Mesenchymal stem cell (in vitro differentiated cells and primary cell): ENCODE measurements at regions not wholly inside any gene's neighbourhood (a gene's known extent, or its start where the extent isn't known, plus 50 kb on each side); places are given as distances from the start of the nearest gene placed in this dataset.

Experiments used
- DNase-seq: peaks from one replicate; pipeline ENCODE4 v3.0.0-alpha.2; 2013
- H2AFZ ChIP-seq: one replicate; pipeline ENCODE4 v1.6.1; 2013; ENCODE audit warnings: low read depth, mild to moderate bottlenecking, control low read depth, inconsistent platforms, low read length, moderate library complexity
- H2AK5ac ChIP-seq: 2 replicates; pipeline ENCODE4 v1.6.1; 2013; ENCODE audit warnings: low read length, moderate library complexity, mild to moderate bottlenecking, inconsistent platforms; ENCODE audit not compliant: severe bottlenecking
- H2BK120ac ChIP-seq: one replicate; pipeline ENCODE4 v1.6.1; 2013; ENCODE audit warnings: low read depth, mild to moderate bottlenecking, inconsistent platforms, low read length, moderate library complexity
- H2BK12ac ChIP-seq, 2 experiments: one replicate each; pipeline ENCODE4 v1.6.1; 2013; ENCODE audit warnings: inconsistent platforms in 2 of 2, low read length in 2 of 2, mild to moderate bottlenecking in 2 of 2, moderate library complexity in 2 of 2, control low read depth in 1 of 2
- H2BK15ac ChIP-seq: one replicate; pipeline ENCODE4 v1.6.1; 2013; ENCODE audit warnings: mild to moderate bottlenecking, low read depth, inconsistent platforms; ENCODE audit not compliant: poor library complexity, severe bottlenecking
- H2BK5ac ChIP-seq: 2 replicates; pipeline ENCODE4 v1.6.1; 2013; ENCODE audit warnings: low read depth, mild to moderate bottlenecking, low read length, control low read depth, inconsistent platforms; ENCODE audit not compliant: poor library complexity, severe bottlenecking
- H3K14ac ChIP-seq, 2 experiments: one replicate each; pipeline ENCODE4 v1.6.1; 2013; ENCODE audit warnings: inconsistent platforms in 2 of 2, low read length in 2 of 2, control low read depth in 1 of 2, mild to moderate bottlenecking in 1 of 2, moderate library complexity in 1 of 2
- H3K18ac ChIP-seq, 2 experiments: one replicate each; pipeline ENCODE4 v1.6.1; 2013; ENCODE audit warnings: inconsistent platforms in 2 of 2, low read length in 2 of 2, control low read depth in 1 of 2, low read depth in 1 of 2, mild to moderate bottlenecking in 1 of 2
- H3K23ac ChIP-seq, 2 experiments: one replicate each; pipeline ENCODE4 v1.6.1; 2013; ENCODE audit warnings: inconsistent platforms in 2 of 2, low read length in 2 of 2, mild to moderate bottlenecking in 2 of 2, moderate library complexity in 2 of 2, control low read depth in 1 of 2
- H3K27ac ChIP-seq: 2 replicates; pipeline ENCODE4 v1.5.1; 2013; ENCODE audit warnings: mild to moderate bottlenecking, moderate library complexity, low read length, control low read depth, inconsistent platforms; ENCODE audit not compliant: poor library complexity, severe bottlenecking
- H3K27me3 ChIP-seq, 2 experiments: 2 replicates each; pipeline versions ENCODE4 v1.6.1 to v1.7.0; 2013; ENCODE audit warnings: low read length in 2 of 2, mild to moderate bottlenecking in 2 of 2, moderate library complexity in 2 of 2, control low read depth in 1 of 2, inconsistent platforms in 1 of 2; ENCODE audit not compliant: control insufficient read depth in 1 of 2, insufficient read depth in 1 of 2
- H3K36me3 ChIP-seq, 2 experiments: 2 replicates each; pipeline versions ENCODE4 v1.6.1 to v1.7.0; 2013; ENCODE audit warnings: low read length in 2 of 2, control low read depth in 1 of 2, inconsistent platforms in 1 of 2, low read depth in 1 of 2, mild to moderate bottlenecking in 1 of 2; ENCODE audit not compliant: insufficient read depth in 2 of 2, control insufficient read depth in 1 of 2
- H3K4ac ChIP-seq, 2 experiments: one replicate each; pipeline ENCODE4 v1.6.1; 2013; ENCODE audit warnings: inconsistent platforms in 2 of 2, low read length in 2 of 2, mild to moderate bottlenecking in 2 of 2, moderate library complexity in 2 of 2, control low read depth in 1 of 2, low read depth in 1 of 2
- H3K4me1 ChIP-seq: 2 replicates; pipeline ENCODE4 v1.6.1; 2013; ENCODE audit warnings: low read depth, low read length, control low read depth; ENCODE audit not compliant: control insufficient read depth, insufficient read depth
- H3K4me2 ChIP-seq: 2 replicates; pipeline ENCODE4 v1.6.1; 2013; ENCODE audit warnings: low read length, mild to moderate bottlenecking, inconsistent platforms; ENCODE audit not compliant: poor library complexity, severe bottlenecking
- H3K4me3 ChIP-seq, 2 experiments: 2 replicates each; pipeline versions ENCODE4 v1.5.1 to v1.7.0; 2013; ENCODE audit warnings: low read length in 2 of 2, mild to moderate bottlenecking in 2 of 2, control low read depth in 1 of 2, low read depth in 1 of 2; ENCODE audit not compliant: insufficient read depth in 1 of 2
- H3K79me1 ChIP-seq: replicated peaks from 2 replicates; pipeline ENCODE4 v1.6.1; 2013; ENCODE audit warnings: mild to moderate bottlenecking, control low read depth, low read length, inconsistent platforms; ENCODE audit not compliant: poor library complexity, severe bottlenecking
- H3K9ac ChIP-seq: 2 replicates; pipeline ENCODE4 v1.7.0; 2013; ENCODE audit warnings: mild to moderate bottlenecking, low read length, moderate library complexity
- H3K9me3 ChIP-seq: 2 replicates; pipeline ENCODE4 v1.7.0; 2013; ENCODE audit warnings: mild to moderate bottlenecking, low read length; ENCODE audit not compliant: control insufficient read depth
- H4K8ac ChIP-seq: one replicate; pipeline ENCODE4 v1.6.1; 2013; ENCODE audit warnings: inconsistent platforms, mild to moderate bottlenecking, low read length, moderate library complexity
- H4K91ac ChIP-seq: one replicate; pipeline ENCODE4 v1.6.1; 2013; ENCODE audit warnings: mild to moderate bottlenecking, low read length, inconsistent platforms
- WGBS: methylation state at CpG from one replicate; pipeline ENCODE4 v1.1.7; 2013; ENCODE audit warnings: mixed read lengths; 5-methylcytosine and 5-hydroxymethylcytosine counted together

DNA sequence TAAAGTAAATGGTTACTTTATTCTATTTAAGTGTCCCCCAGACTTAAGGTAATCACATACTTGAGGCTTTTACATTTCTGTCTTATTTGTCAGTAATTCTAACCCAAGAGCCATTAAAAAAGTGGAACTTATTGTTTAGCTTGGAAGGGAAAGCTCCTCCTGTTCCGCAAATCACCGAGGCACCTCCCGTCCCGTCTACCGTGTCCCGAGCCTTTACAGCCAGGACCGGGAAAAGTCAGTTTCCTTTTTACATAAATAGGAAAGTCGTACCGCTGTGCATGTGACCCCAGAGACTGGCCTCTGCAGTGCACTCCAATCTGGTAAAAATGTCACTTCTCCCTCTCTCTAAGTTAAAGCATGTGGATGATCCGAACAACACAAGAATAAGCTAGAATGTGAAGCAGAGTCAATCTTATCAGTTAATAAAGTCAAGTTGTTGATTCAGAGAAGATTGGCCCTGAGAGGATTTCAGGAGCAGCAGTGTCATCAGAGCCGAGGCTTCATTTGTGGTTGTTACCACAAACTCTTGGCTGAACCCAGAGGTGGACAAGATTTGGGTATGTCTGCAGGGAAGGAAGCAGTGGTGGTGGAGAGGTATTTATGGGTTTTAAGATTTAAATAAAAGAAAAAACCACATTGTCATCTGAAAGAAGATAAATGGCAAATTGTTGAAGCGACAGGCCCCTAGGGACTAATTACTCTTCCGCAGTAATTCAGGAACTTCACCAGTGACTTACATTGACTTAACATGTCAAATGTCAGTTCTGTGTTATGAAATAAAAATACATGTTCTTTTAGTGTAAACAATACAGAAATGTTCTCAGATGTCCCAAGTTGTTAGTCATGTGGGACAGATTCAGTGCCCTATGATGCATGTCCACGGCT, 316.6 kb upstream of the ZNF32 start:
- Histone ChIP-seq H3K36me3 (no peaks in the 10 kb centered on the region), H3K14ac (no peak overlapping the region), H3K27ac (no peak overlapping the region), H3K4ac (no peak overlapping the region), H2AK5ac (no peak overlapping the region), H3K4me2 (no peak overlapping the region), H3K4me3 (no peak overlapping the region), H3K23ac (no peak overlapping the region), H2BK5ac (no peak overlapping the region), H3K9me3 (no peaks in the 10 kb centered on the region), H3K4me1 (peaks cover 11% of the 10 kb centered on the region), H3K9ac (no peak overlapping the region), H3K79me1 (no peaks in the 10 kb centered on the region), H2BK12ac (no peak overlapping the region), H3K18ac (peak overlapping the region in 1 of 2 experiments; percentile 61), H2BK15ac (no peak overlapping the region), H4K8ac (no peak overlapping the region), H2AFZ (no peak overlapping the region), H2BK120ac (no peak overlapping the region), H4K91ac (no peak overlapping the region), H3K27me3 (peaks cover 29 to 64% of the 10 kb centered on the region in 2 experiments)
- peak; percentile 68 for DNase-seq
- 37% methylated on average over 12 of the region's 14 CpGs for WGBS

DNA sequence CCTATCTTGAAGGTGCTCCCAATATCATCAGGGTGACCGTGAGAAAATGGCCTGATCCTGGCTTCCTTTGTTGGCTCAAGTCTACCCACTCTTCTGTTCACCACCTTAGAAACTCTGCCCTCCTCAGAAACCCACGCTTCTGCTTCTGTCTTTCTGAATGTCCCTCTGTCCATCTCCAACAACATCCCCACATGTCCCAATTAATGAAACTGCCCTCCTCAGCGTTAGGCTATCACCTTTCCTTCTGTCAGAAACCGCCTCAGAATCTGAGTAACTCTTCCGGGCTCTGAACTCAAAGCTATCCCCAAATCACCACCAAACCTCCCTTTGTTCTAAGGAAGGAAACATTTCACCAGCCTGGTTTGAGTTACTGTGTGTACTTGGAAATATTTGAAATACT, 315.8 kb upstream of the ZNF32 start:
- Histone ChIP-seq H3K27me3 (peaks cover 29 to 60% of the 10 kb centered on the region in 2 experiments), H4K8ac (no peak overlapping the region), H3K4me1 (peaks cover 11% of the 10 kb centered on the region), H3K14ac (no peak overlapping the region), H2BK12ac (peak overlapping the region in 1 of 2 experiments; percentile 87), H3K9ac (no peak overlapping the region), H3K4me2 (no peak overlapping the region), H2AK5ac (no peak overlapping the region), H2BK120ac (peak overlapping the region; percentile 51), H3K18ac (peak overlapping the region; percentile 6 to 11), H3K23ac (no peak overlapping the region), H3K79me1 (no peaks in the 10 kb centered on the region), H4K91ac (no peak overlapping the region), H2AFZ (no peak overlapping the region), H3K9me3 (no peaks in the 10 kb centered on the region), H2BK15ac (no peak overlapping the region), H3K36me3 (no peaks in the 10 kb centered on the region), H3K4me3 (no peak overlapping the region), H3K4ac (no peak overlapping the region), H3K27ac (no peak overlapping the region), H2BK5ac (no peak overlapping the region)
- 94% methylated on average over 5 of the region's 5 CpGs for WGBS
- DNase-seq, result peak; percentile 2

DNA sequence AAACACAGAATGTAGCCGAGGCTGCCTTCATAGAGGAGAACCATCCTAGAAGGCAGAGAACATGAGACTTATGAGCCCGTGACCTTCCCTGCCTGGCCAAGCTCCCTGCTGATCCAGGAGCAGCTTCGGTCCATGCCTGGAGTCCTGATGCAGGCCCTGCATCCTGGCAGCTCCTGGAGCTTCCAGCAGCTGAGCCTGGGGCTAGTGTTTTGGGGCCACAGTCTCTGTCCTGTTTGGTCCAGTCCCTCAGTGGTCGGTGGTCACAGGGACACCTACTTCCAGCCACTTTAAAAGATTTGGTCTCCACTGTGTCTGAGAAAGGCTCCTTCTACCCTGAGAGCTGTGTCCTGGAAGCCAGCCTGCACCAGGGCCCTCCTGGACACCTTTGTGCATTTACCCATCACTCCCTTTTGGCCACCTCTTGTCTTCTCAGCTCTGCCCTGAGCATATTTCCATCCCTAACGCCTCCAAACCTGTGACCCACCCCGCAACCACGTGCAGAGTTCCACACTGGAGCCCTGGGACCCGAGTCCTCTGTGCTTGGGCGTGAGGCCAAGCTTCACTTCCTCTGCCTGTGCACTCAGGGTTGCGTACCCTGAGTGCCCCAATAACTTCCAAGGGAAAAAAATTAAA, 315.2 kb upstream of the ZNF32 start:
- H3K79me1 ChIP-seq, result no peaks in the 10 kb centered on the region
- peak overlapping the region; percentile 51 for H2BK120ac ChIP-seq
- peak overlapping the region; percentile 57 for H4K8ac ChIP-seq
- peak overlapping the region; percentile 24 to 68 for H3K18ac ChIP-seq
- H3K9ac ChIP-seq, result no peak overlapping the region
- no peak overlapping the region for H3K23ac ChIP-seq
- H3K4me1 ChIP-seq, result peaks cover 11% of the 10 kb centered on the region
- H3K27ac ChIP-seq, result no peak overlapping the region
- DNase-seq, result peak; percentile 23
- WGBS, result 89% methylated on average over 10 of the region's 10 CpGs
- H3K27me3 ChIP-seq, result peaks cover 29 to 63% of the 10 kb centered on the region in 2 experiments
- no peak overlapping the region for H2AK5ac ChIP-seq
- H2BK12ac ChIP-seq, result peak overlapping the region; percentile 24 to 71
- H2BK5ac ChIP-seq, result no peak overlapping the region
- no peak overlapping the region for H2AFZ ChIP-seq
- H2BK15ac ChIP-seq, result no peak overlapping the region
- H4K91ac ChIP-seq, result peak overlapping the region; percentile 70
- H3K9me3 ChIP-seq, result no peaks in the 10 kb centered on the region
- no peaks in the 10 kb centered on the region for H3K36me3 ChIP-seq
- no peak overlapping the region for H3K4me2 ChIP-seq
- peak overlapping the region in 1 of 2 experiments; percentile 2 for H3K14ac ChIP-seq
- H3K4me3 ChIP-seq, result no peak overlapping the region
- peak overlapping the region in 1 of 2 experiments; percentile 47 for H3K4ac ChIP-seq

DNA sequence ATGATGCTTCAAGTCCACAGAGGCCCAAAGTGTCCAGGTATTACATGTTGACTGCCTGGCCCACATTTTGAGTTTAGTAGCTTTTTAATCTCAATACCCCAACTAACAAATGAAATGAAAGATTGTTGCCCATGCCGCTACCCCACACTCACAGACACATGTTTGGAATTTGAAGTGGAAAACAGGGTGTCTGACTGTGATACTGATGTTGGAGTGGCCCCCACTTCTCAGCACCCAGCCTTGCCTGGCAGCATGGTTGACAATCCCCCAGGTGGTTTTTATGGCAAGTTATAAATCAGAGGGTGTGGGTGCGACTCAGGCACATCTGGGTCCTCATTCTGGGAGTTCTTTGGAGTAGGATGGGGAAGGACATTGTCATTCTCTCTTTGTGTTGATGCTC, 314.7 kb upstream of the ZNF32 start:
- H3K23ac ChIP-seq, result no peak overlapping the region
- H3K27me3 ChIP-seq, result peaks cover 34 to 66% of the 10 kb centered on the region in 2 experiments
- no peak overlapping the region for H2AFZ ChIP-seq
- no peaks in the 10 kb centered on the region for H3K9me3 ChIP-seq
- no peaks in the 10 kb centered on the region for H3K79me1 ChIP-seq
- H2BK120ac ChIP-seq, result no peak overlapping the region
- 78% methylated on average over 1 of the region's 2 CpGs for WGBS
- no peak overlapping the region for H2AK5ac ChIP-seq
- no peak overlapping the region for H3K4me3 ChIP-seq
- H4K8ac ChIP-seq, result no peak overlapping the region
- DNase-seq, result no peak
- H3K4me2 ChIP-seq, result no peak overlapping the region
- H3K9ac ChIP-seq, result no peak overlapping the region
- peak overlapping the region; percentile 70 for H4K91ac ChIP-seq
- no peak overlapping the region for H3K14ac ChIP-seq
- no peak overlapping the region for H3K27ac ChIP-seq
- peak overlapping the region; percentile 71 to 82 for H2BK12ac ChIP-seq
- peaks cover 11% of the 10 kb centered on the region for H3K4me1 ChIP-seq
- peak overlapping the region in 1 of 2 experiments; percentile 71 for H3K4ac ChIP-seq
- H3K36me3 ChIP-seq, result no peaks in the 10 kb centered on the region
- peak overlapping the region; percentile 63 to 68 for H3K18ac ChIP-seq
- H2BK5ac ChIP-seq, result no peak overlapping the region
- H2BK15ac ChIP-seq, result no peak overlapping the region
